A172 (cell line): ENCODE measurements at regions not wholly inside any gene's neighbourhood (a gene's known extent, or its start where the extent isn't known, plus 50 kb on each side); places are given as distances from the start of the nearest gene placed in this dataset.
"Not testable (repeated sequence)": the region's sequence is repeated elsewhere in the genome, so short reads cannot be mapped to it uniquely, and the experiment has no call there.

ENCODE experiments used
- DNase-seq: peaks from one replicate; pipeline ENCODE4 v3.0.0-alpha.2; 2015; ENCODE audit warnings: low spot score

GRCh38 chr2:163187995-163188655 lies 349.6 kb upstream of the KCNH7 start:
- DNase-seq: no peak

GRCh38 chr2:163187119-163187518 lies 348.6 kb upstream of the KCNH7 start:
- DNase-seq: no peak

GRCh38 chr2:163185160-163185559 lies 346.6 kb upstream of the KCNH7 start:
- DNase-seq: no peak

GRCh38 chr2:163182764-163183354 lies 344.3 kb upstream of the KCNH7 start:
- peak; percentile 28 for DNase-seq

- no peak for DNase-seq
Observed at GRCh38 chr2:163177592-163177991, 339.0 kb upstream of the KCNH7 start.

GRCh38 chr2:163175294-163175693 lies 336.7 kb upstream of the KCNH7 start:
- no peak for DNase-seq

- no peak for DNase-seq
Observed at GRCh38 chr2:163173591-163173990, 335.0 kb upstream of the KCNH7 start.

- no peak for DNase-seq
Observed at GRCh38 chr2:163171786-163172530, 333.4 kb upstream of the KCNH7 start.

- DNase-seq: peak; percentile 62
Observed at GRCh38 chr2:163157891-163158496, 319.4 kb upstream of the KCNH7 start.

- DNase-seq: no peak
Observed at GRCh38 chr2:163157411-163157810, 318.8 kb upstream of the KCNH7 start.

- DNase-seq: no peak
Observed at GRCh38 chr2:163155925-163156324, 317.4 kb upstream of the KCNH7 start.

- DNase-seq: peak; percentile 41
Observed at GRCh38 chr2:163155279-163155883, 316.8 kb upstream of the KCNH7 start.

GRCh38 chr2:163142618-163143017 lies 304.1 kb upstream of the KCNH7 start:
- no peak for DNase-seq

- no peak for DNase-seq
Observed at GRCh38 chr2:163138947-163139346, 300.4 kb upstream of the KCNH7 start.

- DNase-seq: no peak
Observed at GRCh38 chr2:163135256-163135655, 296.7 kb upstream of the KCNH7 start.

- no peak for DNase-seq
Observed at GRCh38 chr2:163133602-163134001, 295.0 kb upstream of the KCNH7 start.

GRCh38 chr2:163132850-163133249 lies 294.3 kb upstream of the KCNH7 start:
- DNase-seq: peak; percentile 45

- not testable (repeated sequence) for DNase-seq
Observed at GRCh38 chr2:163132207-163132606, 293.6 kb upstream of the KCNH7 start.

GRCh38 chr2:163123526-163123925 lies 285.0 kb upstream of the KCNH7 start:
- DNase-seq: no peak

- no peak for DNase-seq
Observed at GRCh38 chr2:163122257-163122656, 283.7 kb upstream of the KCNH7 start.

GRCh38 chr2:163121483-163121882 lies 282.9 kb upstream of the KCNH7 start:
- no peak for DNase-seq

GRCh38 chr2:163119966-163120365 lies 281.4 kb upstream of the KCNH7 start:
- no peak for DNase-seq
